ENCODE measurements at regions not wholly inside any gene's neighbourhood (a gene's known extent, or its start where the extent isn't known, plus 50 kb on each side); places are given as distances from the start of the nearest gene placed in this dataset.

DNA sequence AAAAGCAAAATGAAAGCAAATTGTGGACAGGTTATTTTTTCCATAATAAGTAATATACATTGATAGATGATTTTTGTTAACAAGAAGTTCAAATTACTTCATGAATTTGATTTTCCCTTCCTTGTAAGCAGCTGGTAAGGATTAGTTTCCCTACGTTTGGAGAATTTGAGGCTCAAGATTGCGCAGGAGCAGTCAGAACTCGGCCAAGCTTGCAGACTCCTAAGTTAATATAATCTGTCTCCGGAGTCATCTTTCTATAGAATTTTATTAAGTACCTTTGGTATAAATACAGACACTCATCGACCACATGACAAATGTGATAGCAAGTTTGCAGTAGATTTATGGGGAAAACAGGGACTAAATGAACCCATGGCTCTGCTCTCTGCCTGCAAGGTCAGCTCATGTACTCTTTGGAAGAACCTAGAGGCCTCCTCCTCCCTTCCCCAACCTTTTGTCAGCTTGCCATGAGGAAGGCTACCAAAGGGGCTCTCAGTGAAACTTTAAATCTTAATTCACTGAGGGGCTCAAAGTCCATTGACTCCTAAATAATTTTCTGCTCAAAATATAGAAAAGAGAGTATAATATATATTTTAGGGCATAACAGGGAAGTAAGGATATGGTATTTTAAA is 89.2 kb upstream of the CTTNBP2 start:
- Mint-ChIP-seq H3K4me1 (peaks cover 18% of the 10 kb centered on the region), H3K4me3 (no peak overlapping the region), H3K9me3 (no peaks in the 10 kb centered on the region), H3K27me3 (ENCODE audit: insufficient read depth) (no peaks in the 10 kb centered on the region), H3K36me3 (ENCODE audit: low read depth) (no peaks in the 10 kb centered on the region), H3K27ac (no peak overlapping the region)
- no peak for DNase-seq
- H3K9me3 ChIP-seq (ENCODE audit: control insufficient read depth, low read length): no peaks in the 10 kb centered on the region
- peaks cover 3% of the 10 kb centered on the region for H3K4me1 ChIP-seq (ENCODE audit: control insufficient read depth, insufficient read depth, low read length)
- H3K27ac ChIP-seq (ENCODE audit: low read depth, low read length): no peak overlapping the region
- TF ChIP-seq, protein P1, sequence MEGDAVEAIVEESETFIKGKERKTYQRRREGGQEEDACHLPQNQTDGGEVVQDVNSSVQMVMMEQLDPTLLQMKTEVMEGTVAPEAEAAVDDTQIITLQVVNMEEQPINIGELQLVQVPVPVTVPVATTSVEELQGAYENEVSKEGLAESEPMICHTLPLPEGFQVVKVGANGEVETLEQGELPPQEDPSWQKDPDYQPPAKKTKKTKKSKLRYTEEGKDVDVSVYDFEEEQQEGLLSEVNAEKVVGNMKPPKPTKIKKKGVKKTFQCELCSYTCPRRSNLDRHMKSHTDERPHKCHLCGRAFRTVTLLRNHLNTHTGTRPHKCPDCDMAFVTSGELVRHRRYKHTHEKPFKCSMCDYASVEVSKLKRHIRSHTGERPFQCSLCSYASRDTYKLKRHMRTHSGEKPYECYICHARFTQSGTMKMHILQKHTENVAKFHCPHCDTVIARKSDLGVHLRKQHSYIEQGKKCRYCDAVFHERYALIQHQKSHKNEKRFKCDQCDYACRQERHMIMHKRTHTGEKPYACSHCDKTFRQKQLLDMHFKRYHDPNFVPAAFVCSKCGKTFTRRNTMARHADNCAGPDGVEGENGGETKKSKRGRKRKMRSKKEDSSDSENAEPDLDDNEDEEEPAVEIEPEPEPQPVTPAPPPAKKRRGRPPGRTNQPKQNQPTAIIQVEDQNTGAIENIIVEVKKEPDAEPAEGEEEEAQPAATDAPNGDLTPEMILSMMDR (conservative IDR thresholded peaks at IDR 0.05): no peak
- no peaks in the 10 kb centered on the region for H3K27me3 ChIP-seq (ENCODE audit: control insufficient read depth, insufficient read depth, low read length, poor library complexity, severe bottlenecking)
- H3K4me3 ChIP-seq (ENCODE audit: low read length): no peak overlapping the region
- H3K36me3 ChIP-seq (ENCODE audit: control insufficient read depth, insufficient read depth, low read length): no peaks in the 10 kb centered on the region
- WGBS, 2 experiments (ENCODE audit: insufficient coverage in 1 of 2, insufficient read length in 1 of 2): 89 to 100% methylated on average over 1 to 5 of the region's 5 CpGs
- no peak overlapping the region for H3K9ac ChIP-seq (ENCODE audit: extremely low read depth, low read length, poor library complexity, severe bottlenecking)

DNA sequence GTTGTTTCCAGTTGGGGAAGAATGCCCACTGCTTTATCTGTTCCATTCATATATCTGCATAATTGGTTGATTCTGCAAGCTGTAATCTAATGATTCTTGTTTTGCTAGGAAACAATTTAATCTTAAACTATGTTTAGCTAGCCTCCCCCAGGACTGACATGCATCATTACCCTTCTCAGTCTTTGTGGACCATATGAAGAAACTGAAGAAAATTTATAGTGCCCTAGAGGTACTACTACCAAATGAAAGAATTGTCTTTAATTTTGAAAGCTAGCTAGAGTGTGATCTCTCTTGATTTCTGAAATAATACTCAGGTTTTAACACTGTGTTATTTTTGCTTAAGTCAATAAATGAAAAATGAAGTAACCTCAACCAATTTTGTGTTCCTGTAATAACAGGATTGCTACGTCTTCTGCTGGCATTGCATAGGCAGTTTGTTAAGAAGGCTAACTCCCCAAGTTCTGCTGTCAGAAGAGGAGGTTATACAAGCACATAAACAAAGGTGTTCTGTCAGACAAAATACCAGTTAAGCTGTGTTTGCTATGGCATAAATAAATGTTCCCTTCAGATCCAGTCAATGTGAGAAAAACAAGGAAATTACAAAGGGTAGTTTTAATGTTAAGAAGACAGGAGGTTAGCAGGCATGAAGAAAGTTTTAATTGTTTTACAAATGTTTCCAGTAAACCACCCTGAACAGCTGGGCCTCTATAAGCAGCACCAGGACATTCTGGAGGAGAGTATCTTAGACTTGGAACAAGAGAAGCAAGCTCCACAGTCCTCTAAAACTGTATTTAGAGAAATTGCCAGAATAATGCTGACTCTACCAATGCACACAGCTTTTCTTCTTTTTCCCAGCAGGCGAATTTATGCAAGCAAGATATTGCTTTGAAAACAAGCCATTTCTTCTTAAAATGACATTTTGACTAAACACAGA is 90.3 kb upstream of the CTTNBP2 start:
- Mint-ChIP-seq H3K27ac (no peak overlapping the region), H3K4me1 (peaks cover 18% of the 10 kb centered on the region), H3K9me3 (peaks cover 3% of the 10 kb centered on the region), H3K36me3 (ENCODE audit: low read depth) (no peaks in the 10 kb centered on the region), H3K4me3 (no peak overlapping the region), H3K27me3 (ENCODE audit: insufficient read depth) (no peaks in the 10 kb centered on the region)
- Histone ChIP-seq H3K36me3 (ENCODE audit: control insufficient read depth, insufficient read depth, low read length) (no peaks in the 10 kb centered on the region), H3K9ac (ENCODE audit: extremely low read depth, low read length, poor library complexity, severe bottlenecking) (no peak overlapping the region), H3K4me1 (ENCODE audit: control insufficient read depth, insufficient read depth, low read length) (peaks cover 3% of the 10 kb centered on the region), H3K9me3 (ENCODE audit: control insufficient read depth, low read length) (no peaks in the 10 kb centered on the region), H3K27me3 (ENCODE audit: control insufficient read depth, insufficient read depth, low read length, poor library complexity, severe bottlenecking) (no peaks in the 10 kb centered on the region), H3K27ac (ENCODE audit: low read depth, low read length) (no peak overlapping the region), H3K4me3 (ENCODE audit: low read length) (no peak overlapping the region)
- DNase-seq: no peak
- 78% methylated on average over 2 of the region's 2 CpGs for whole genome bisulfite sequencing, 2 experiments (ENCODE audit: insufficient coverage in 1 of 2, insufficient read length in 1 of 2)
- TF ChIP-seq, protein P1 (conservative IDR thresholded peaks at IDR 0.05): no peak

DNA sequence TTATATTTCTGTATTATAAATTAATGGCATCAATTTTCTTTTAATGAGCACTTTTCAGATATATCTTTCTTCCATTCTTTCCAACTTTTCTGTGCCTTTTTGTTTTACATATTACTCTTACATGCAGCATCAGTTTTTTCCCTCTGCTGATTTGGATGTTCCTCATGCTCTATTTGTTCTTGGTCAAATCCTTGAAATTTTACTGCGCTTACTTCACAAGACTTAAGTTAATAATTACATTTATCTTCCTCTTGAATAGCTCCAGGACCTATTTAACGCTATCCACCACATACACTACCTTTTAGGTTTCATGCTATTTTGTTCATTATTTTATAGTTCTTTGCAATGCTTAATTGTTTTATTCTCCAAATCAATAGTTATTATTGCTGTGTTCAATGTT is 97.6 kb upstream of the CTTNBP2 start:
- DNase-seq: no peak
- Histone ChIP-seq H3K27ac (ENCODE audit: low read depth, low read length) (no peak overlapping the region), H3K27me3 (ENCODE audit: control insufficient read depth, insufficient read depth, low read length, poor library complexity, severe bottlenecking) (no peaks in the 10 kb centered on the region), H3K9ac (ENCODE audit: extremely low read depth, low read length, poor library complexity, severe bottlenecking) (no peak overlapping the region), H3K4me1 (ENCODE audit: control insufficient read depth, insufficient read depth, low read length) (no peaks in the 10 kb centered on the region), H3K4me3 (ENCODE audit: low read length) (no peak overlapping the region), H3K36me3 (ENCODE audit: control insufficient read depth, insufficient read depth, low read length) (no peaks in the 10 kb centered on the region), H3K9me3 (ENCODE audit: control insufficient read depth, low read length) (no peaks in the 10 kb centered on the region)
- no peaks in the 10 kb centered on the region for H3K27me3 Mint-ChIP-seq (ENCODE audit: insufficient read depth)
- peaks cover 6% of the 10 kb centered on the region for H3K9me3 Mint-ChIP-seq
- H3K4me3 Mint-ChIP-seq: no peak overlapping the region
- H3K27ac Mint-ChIP-seq: no peak overlapping the region
- H3K36me3 Mint-ChIP-seq (ENCODE audit: low read depth): no peaks in the 10 kb centered on the region
- TF ChIP-seq, protein P1 (conservative IDR thresholded peaks at IDR 0.05): no peak
- 100% methylated on average over 1 to 2 of the region's 2 CpGs for WGBS, 2 experiments (ENCODE audit: insufficient coverage in 1 of 2, insufficient read length in 1 of 2)
- no peaks in the 10 kb centered on the region for H3K4me1 Mint-ChIP-seq
